ENCODE measurements at regions not wholly inside any gene's neighbourhood (a gene's known extent, or its start where the extent isn't known, plus 50 kb on each side); places are given as distances from the start of the nearest gene placed in this dataset.

GRCh38 chr14:65286443-65286842, 126.1 kb upstream of the FUT8 start:
- DNase-seq (ENCODE audit: low read depth in 1 of 2, low spot score in 1 of 2): no peak
- H3K27me3 ChIP-seq (ENCODE audit: insufficient read depth, poor library complexity, severe bottlenecking): no peaks in the 10 kb centered on the region
- H3K27ac ChIP-seq (replicated peaks): no peak overlapping the region
- TF ChIP-seq POLR2AphosphoS5 (IDR thresholded peaks at IDR 0.05; ENCODE audit: low read depth) (no peak), GABPA (IDR thresholded peaks at IDR 0.05; ENCODE audit: low read depth) (no peak), SPI1 (IDR thresholded peaks at IDR 0.05; ENCODE audit: borderline replicate concordance, low read depth) (no peak)
- TF ChIP-seq, protein P1, sequence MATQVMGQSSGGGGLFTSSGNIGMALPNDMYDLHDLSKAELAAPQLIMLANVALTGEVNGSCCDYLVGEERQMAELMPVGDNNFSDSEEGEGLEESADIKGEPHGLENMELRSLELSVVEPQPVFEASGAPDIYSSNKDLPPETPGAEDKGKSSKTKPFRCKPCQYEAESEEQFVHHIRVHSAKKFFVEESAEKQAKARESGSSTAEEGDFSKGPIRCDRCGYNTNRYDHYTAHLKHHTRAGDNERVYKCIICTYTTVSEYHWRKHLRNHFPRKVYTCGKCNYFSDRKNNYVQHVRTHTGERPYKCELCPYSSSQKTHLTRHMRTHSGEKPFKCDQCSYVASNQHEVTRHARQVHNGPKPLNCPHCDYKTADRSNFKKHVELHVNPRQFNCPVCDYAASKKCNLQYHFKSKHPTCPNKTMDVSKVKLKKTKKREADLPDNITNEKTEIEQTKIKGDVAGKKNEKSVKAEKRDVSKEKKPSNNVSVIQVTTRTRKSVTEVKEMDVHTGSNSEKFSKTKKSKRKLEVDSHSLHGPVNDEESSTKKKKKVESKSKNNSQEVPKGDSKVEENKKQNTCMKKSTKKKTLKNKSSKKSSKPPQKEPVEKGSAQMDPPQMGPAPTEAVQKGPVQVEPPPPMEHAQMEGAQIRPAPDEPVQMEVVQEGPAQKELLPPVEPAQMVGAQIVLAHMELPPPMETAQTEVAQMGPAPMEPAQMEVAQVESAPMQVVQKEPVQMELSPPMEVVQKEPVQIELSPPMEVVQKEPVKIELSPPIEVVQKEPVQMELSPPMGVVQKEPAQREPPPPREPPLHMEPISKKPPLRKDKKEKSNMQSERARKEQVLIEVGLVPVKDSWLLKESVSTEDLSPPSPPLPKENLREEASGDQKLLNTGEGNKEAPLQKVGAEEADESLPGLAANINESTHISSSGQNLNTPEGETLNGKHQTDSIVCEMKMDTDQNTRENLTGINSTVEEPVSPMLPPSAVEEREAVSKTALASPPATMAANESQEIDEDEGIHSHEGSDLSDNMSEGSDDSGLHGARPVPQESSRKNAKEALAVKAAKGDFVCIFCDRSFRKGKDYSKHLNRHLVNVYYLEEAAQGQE (IDR thresholded peaks at IDR 0.05; ENCODE audit: insufficient replicate concordance, low read depth): no peak
- TF ChIP-seq, protein P2, sequence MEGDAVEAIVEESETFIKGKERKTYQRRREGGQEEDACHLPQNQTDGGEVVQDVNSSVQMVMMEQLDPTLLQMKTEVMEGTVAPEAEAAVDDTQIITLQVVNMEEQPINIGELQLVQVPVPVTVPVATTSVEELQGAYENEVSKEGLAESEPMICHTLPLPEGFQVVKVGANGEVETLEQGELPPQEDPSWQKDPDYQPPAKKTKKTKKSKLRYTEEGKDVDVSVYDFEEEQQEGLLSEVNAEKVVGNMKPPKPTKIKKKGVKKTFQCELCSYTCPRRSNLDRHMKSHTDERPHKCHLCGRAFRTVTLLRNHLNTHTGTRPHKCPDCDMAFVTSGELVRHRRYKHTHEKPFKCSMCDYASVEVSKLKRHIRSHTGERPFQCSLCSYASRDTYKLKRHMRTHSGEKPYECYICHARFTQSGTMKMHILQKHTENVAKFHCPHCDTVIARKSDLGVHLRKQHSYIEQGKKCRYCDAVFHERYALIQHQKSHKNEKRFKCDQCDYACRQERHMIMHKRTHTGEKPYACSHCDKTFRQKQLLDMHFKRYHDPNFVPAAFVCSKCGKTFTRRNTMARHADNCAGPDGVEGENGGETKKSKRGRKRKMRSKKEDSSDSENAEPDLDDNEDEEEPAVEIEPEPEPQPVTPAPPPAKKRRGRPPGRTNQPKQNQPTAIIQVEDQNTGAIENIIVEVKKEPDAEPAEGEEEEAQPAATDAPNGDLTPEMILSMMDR (IDR thresholded peaks at IDR 0.05; ENCODE audit: insufficient read depth, low read length): no peak
- H3K4me3 ChIP-seq (replicated peaks; ENCODE audit: insufficient read depth, low read length): no peak overlapping the region

DNA sequence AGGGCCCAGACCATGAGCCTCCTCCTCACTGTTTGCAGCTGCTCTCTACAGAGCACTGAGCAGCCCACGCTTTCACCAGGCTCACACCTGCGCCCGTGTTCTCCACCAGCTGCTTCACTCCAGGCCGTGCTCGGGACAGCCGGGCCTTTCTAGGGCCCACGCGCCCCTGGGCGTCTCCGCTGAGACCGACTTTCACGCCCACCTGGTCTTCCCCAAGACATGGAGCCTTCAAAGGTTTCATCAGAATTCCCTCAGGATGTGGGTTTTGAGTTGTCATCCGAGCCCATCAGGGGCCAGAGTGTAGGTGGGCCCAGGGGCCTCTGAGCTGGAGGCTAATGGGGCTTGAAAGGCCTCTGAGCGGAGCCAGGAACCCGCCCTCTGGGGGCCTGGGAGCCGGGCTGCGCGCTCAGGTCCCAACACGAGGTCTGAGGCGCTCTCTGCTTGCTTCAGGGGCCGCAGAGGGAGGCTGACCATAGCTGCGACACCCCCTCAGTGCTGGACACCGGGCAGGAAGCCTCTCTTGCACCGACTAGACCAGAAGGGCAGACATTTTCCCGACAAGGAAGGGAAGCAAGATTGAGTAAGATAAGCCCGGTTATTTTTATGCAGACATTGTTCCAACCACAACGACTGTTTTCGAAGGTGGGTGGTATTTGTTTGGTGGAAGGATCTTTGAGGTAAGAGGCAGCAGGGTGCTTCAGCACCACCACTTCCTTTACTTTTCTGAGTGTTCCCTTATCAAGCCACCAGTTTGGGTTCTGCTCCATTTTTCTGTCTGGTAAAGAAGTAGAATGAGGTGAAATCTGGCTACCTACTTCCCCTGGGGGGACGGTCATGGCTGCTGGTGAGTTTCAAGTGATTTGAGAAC, 125.0 kb upstream of the FUT8 start:
- TF ChIP-seq GABPA (IDR thresholded peaks at IDR 0.05; ENCODE audit: low read depth) (no peak), POLR2AphosphoS5 (IDR thresholded peaks at IDR 0.05; ENCODE audit: low read depth) (no peak), SPI1 (IDR thresholded peaks at IDR 0.05; ENCODE audit: borderline replicate concordance, low read depth) (no peak)
- TF ChIP-seq, protein P1 (IDR thresholded peaks at IDR 0.05; ENCODE audit: insufficient replicate concordance, low read depth): no peak
- TF ChIP-seq, protein P2 (IDR thresholded peaks at IDR 0.05; ENCODE audit: insufficient read depth, low read length): no peak
- no peaks in the 10 kb centered on the region for H3K27me3 ChIP-seq (ENCODE audit: insufficient read depth, poor library complexity, severe bottlenecking)
- no peak overlapping the region for H3K4me3 ChIP-seq (replicated peaks; ENCODE audit: insufficient read depth, low read length)
- peak in 1 of 2 experiments; percentile 27 for DNase-seq (ENCODE audit: low read depth in 1 of 2, low spot score in 1 of 2)
- H3K27ac ChIP-seq (replicated peaks): no peak overlapping the region

GRCh38 chr14:65290830-65291229, 121.7 kb upstream of the FUT8 start:
- H3K27ac ChIP-seq (replicated peaks): no peak overlapping the region
- TF ChIP-seq, protein P1 (IDR thresholded peaks at IDR 0.05; ENCODE audit: insufficient replicate concordance, low read depth): no peak
- TF ChIP-seq POLR2AphosphoS5 (IDR thresholded peaks at IDR 0.05; ENCODE audit: low read depth) (no peak), SPI1 (IDR thresholded peaks at IDR 0.05; ENCODE audit: borderline replicate concordance, low read depth) (no peak), GABPA (IDR thresholded peaks at IDR 0.05; ENCODE audit: low read depth) (no peak)
- TF ChIP-seq, protein P2 (IDR thresholded peaks at IDR 0.05; ENCODE audit: insufficient read depth, low read length): no peak
- no peak overlapping the region for H3K4me3 ChIP-seq (replicated peaks; ENCODE audit: insufficient read depth, low read length)
- no peaks in the 10 kb centered on the region for H3K27me3 ChIP-seq (ENCODE audit: insufficient read depth, poor library complexity, severe bottlenecking)
- DNase-seq (ENCODE audit: low read depth in 1 of 2, low spot score in 1 of 2): no peak

Measured in HL-60 (cell line).